ENCODE measurements at regions not wholly inside any gene's neighbourhood (a gene's known extent, or its start where the extent isn't known, plus 50 kb on each side); places are given as distances from the start of the nearest gene placed in this dataset.

DNA sequence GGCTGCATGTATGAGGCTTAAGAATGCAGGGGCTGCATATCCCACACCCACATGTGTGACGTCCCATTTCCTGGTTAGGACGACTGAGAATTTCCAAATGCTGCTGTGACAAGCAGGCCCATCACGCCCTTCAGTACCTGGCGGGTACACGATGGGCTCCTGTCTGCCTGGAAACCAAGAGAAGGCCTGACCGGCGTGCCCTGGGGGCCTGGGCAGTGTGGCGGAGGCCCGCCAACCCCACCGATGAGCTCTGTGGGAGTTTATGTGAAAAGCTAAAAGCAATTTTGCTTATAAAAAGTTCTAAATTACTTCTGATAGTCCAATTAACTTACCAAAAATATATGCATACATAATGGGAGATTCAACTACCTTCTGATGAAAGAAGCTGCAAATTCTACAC lies 837.3 kb downstream of the GALR1 start:
- no peak for TF ChIP-seq EZH2phosphoT487 (IDR thresholded peaks at IDR 0.05; ENCODE audit: low read depth)
- TF ChIP-seq, protein P1, sequence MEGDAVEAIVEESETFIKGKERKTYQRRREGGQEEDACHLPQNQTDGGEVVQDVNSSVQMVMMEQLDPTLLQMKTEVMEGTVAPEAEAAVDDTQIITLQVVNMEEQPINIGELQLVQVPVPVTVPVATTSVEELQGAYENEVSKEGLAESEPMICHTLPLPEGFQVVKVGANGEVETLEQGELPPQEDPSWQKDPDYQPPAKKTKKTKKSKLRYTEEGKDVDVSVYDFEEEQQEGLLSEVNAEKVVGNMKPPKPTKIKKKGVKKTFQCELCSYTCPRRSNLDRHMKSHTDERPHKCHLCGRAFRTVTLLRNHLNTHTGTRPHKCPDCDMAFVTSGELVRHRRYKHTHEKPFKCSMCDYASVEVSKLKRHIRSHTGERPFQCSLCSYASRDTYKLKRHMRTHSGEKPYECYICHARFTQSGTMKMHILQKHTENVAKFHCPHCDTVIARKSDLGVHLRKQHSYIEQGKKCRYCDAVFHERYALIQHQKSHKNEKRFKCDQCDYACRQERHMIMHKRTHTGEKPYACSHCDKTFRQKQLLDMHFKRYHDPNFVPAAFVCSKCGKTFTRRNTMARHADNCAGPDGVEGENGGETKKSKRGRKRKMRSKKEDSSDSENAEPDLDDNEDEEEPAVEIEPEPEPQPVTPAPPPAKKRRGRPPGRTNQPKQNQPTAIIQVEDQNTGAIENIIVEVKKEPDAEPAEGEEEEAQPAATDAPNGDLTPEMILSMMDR (IDR thresholded peaks at IDR 0.05; ENCODE audit: low read depth, low read length), result no peak
